IPS DF 6.9 (cell line): ENCODE measurements at regions not wholly inside any gene's neighbourhood (a gene's known extent, or its start where the extent isn't known, plus 50 kb on each side); places are given as distances from the start of the nearest gene placed in this dataset.

Experiments
- DNase-seq: peaks from one replicate; pipeline ENCODE4 v3.0.0-alpha.2; 2013; ENCODE audit warnings: low read depth, low spot score
- H3K27ac ChIP-seq: one replicate; pipeline ENCODE4 v1.5.1; 2013; ENCODE audit warnings: low read length, control low read depth
- H3K27me3 ChIP-seq: 2 replicates; pipeline ENCODE4 v1.6.1; 2013; ENCODE audit warnings: mild to moderate bottlenecking, low read length; ENCODE audit not compliant: control insufficient read depth, insufficient read depth
- H3K36me3 ChIP-seq: 2 replicates; pipeline ENCODE4 v1.6.1; 2013; ENCODE audit warnings: low read length; ENCODE audit not compliant: control insufficient read depth, insufficient read depth
- H3K4me1 ChIP-seq: 2 replicates; pipeline ENCODE4 v1.6.1; 2013; ENCODE audit warnings: low read length; ENCODE audit not compliant: control insufficient read depth, insufficient read depth
- H3K4me3 ChIP-seq: 2 replicates; pipeline ENCODE4 v1.5.1; 2013; ENCODE audit warnings: mild to moderate bottlenecking, low read length
- H3K9me3 ChIP-seq: 2 replicates; pipeline ENCODE4 v1.6.1; 2013; ENCODE audit warnings: low read length, inconsistent platforms; ENCODE audit not compliant: control insufficient read depth, insufficient read depth
- WGBS: extraction: QIAGEN DNeasy Blood & Tissue Kit; methylation state at CpG from one replicate; pipeline ENCODE4 v1.1.7; 2013; ENCODE audit warnings: mixed read lengths, missing lambda C conversion rate; ENCODE audit not compliant: insufficient read length, insufficient coverage; 5-methylcytosine and 5-hydroxymethylcytosine counted together

DNA sequence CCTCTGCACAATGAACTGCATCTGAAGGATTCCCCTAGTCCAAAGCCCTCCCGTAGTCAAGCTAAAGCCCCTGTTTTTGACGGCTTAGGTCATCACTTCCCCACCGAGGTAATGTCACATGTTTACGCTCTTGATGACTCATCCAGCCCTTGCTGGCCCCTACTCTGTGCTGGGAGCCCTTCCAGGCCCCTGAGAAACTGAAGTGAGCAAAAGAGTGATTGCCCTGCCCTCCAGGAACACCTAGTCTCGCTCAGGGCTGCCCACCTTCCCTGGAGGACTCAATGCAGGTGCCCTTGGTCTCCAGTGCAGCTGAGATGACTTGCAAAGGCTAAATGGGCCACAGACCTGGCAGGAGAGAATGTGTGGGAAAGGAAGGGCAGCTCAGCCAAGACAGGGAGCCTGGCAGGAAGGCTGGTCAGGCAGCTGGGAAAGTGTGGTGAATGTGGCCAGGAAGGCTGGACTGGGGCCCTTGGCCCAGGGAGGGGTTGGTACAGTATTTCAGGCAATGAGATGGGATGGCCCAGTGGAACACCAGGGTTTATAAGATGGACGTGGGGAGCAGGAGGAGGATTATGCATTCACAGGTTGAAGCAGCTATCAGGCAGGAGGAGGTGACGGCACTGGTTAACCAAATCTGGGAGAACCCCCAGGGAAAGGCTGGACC lies 345.6 kb downstream of the NPHP4 start:
- H3K9me3 ChIP-seq: peaks cover 3% of the 10 kb centered on the region
- no peaks in the 10 kb centered on the region for H3K36me3 ChIP-seq
- H3K4me3 ChIP-seq: no peak overlapping the region
- no peaks in the 10 kb centered on the region for H3K4me1 ChIP-seq
- no peak for DNase-seq
- H3K27ac ChIP-seq: no peak overlapping the region
- H3K27me3 ChIP-seq: no peaks in the 10 kb centered on the region
- no CpG with 5 or more reads among the region's 7 CpGs for WGBS

DNA sequence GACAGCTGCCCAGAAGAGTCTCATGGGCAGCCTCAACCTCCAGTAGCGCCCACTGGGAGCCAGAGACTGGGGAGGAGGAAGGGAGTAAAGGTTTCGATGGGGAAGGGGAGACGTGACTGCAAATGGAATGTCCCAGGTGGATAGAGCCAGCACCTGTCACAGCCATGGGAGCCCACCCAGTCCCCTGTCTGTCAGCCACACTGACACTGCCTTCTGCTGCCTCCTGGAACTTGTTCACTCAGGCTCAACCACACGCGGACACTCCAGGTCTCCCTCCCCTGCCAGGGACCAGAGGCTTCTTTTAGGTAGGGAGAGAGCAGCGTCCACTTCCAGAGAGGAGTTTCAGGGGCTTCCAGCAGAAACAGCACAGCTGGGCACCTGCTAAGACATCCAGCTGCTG lies 346.3 kb downstream of the NPHP4 start:
- WGBS: no CpG with 5 or more reads among the region's 6 CpGs
- Histone ChIP-seq H3K9me3 (peaks cover 3% of the 10 kb centered on the region), H3K27me3 (no peaks in the 10 kb centered on the region), H3K27ac (no peak overlapping the region), H3K4me3 (no peak overlapping the region), H3K4me1 (no peaks in the 10 kb centered on the region), H3K36me3 (no peaks in the 10 kb centered on the region)
- DNase-seq: no peak

DNA sequence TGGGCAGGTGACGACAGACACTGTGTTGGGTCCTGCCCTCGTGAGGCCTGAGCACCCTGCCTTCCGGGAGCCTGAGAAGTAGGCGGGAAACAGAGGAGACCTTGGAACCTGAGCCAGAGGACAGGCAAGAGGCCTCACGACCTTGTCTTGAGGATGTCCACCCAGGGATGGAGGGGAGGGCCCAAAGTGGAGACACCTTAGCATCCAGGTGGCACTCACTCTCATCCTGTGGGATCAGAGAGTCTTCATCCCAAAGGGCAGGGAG lies 347.2 kb downstream of the NPHP4 start:
- Histone ChIP-seq H3K9me3 (peaks cover 3% of the 10 kb centered on the region), H3K36me3 (no peaks in the 10 kb centered on the region), H3K4me3 (no peak overlapping the region), H3K4me1 (no peaks in the 10 kb centered on the region), H3K27me3 (no peaks in the 10 kb centered on the region), H3K27ac (no peak overlapping the region)
- no peak for DNase-seq
- no CpG with 5 or more reads among the region's 5 CpGs for WGBS

DNA sequence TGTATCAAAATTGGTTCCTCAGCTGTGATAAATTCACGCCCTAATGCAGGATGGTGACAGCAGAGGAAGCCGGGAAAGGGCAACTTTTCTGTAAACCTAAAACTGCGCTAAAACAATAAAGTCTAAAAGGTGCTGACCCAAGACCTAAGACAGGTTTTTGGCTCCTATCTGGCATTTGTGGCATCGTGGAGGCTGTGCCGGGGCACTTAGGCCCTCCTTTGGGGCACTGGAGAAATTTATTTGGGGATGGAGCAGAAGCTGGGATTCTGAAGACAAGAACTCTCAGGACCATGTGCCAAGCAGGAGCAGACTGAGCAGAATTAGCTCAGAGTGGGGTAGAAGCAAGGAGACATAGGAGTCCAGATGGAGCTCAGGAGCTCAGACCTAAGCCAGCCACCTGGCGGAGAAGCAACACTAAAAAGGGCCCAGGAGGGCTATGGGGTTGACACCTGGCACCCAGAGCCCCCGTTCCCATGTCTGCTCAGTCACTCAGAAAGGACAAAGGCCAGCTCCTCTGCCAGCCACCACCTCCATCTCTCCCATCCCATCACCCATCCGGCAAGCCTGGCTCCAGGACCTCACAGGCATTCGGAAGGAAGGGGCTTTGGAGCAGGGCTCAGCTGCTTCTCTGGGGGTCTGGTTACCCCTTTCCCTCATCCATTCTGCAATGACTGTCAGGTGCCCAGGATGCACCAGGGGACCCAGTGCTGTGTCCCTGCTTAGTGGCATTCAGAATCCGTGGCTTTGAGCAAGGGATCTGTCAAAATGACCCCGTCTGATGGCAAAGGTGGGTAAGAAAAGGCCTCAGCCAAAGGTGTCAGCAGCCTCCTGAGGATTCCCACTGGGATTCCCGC lies 347.7 kb downstream of the NPHP4 start:
- WGBS: no CpG with 5 or more reads among the region's 12 CpGs
- no peaks in the 10 kb centered on the region for H3K4me1 ChIP-seq
- H3K9me3 ChIP-seq: peaks cover 3% of the 10 kb centered on the region
- no peak overlapping the region for H3K4me3 ChIP-seq
- no peak for DNase-seq
- H3K36me3 ChIP-seq: no peaks in the 10 kb centered on the region
- no peak overlapping the region for H3K27ac ChIP-seq
- no peaks in the 10 kb centered on the region for H3K27me3 ChIP-seq

DNA sequence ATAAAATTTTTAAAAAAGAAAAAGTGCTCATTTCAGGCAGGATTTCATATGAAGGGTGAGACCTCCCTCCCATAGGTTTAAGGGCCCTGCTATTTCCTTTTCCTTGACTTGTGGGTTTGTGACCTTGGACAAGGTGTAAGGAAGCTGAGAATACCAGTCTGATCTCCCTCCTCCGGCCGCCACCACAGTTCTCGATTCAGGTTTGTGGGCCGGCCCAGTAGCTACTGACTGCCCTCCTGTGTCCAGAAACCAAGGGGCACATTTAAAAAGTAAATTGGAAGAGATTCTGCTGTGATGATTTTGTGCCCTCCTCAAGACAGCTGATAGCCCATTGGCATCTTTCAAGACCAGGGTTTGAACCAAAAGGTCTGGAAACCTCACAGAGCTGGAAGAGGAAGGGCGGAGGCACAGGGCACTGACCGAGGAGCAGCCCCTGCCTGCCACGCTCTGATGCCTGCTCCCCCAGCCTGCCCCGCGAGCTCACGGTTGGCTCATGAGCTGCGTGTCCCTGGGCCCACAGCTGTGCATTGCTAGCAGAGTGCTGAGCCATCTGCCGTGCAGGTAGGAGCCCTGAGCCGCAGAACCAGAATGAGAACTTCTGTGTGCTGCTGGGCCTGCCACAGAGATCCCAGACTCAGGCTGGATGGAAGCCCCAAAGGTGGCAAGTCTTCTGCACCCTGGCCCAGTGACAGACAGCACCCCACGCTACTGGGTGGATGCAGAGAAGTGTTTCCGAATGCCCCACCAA lies 348.7 kb downstream of the NPHP4 start:
- Histone ChIP-seq H3K4me1 (no peaks in the 10 kb centered on the region), H3K27ac (no peak overlapping the region), H3K4me3 (no peak overlapping the region), H3K27me3 (no peaks in the 10 kb centered on the region), H3K36me3 (no peaks in the 10 kb centered on the region), H3K9me3 (peaks cover 2% of the 10 kb centered on the region)
- no peak for DNase-seq
- no CpG with 5 or more reads among the region's 15 CpGs for WGBS

DNA sequence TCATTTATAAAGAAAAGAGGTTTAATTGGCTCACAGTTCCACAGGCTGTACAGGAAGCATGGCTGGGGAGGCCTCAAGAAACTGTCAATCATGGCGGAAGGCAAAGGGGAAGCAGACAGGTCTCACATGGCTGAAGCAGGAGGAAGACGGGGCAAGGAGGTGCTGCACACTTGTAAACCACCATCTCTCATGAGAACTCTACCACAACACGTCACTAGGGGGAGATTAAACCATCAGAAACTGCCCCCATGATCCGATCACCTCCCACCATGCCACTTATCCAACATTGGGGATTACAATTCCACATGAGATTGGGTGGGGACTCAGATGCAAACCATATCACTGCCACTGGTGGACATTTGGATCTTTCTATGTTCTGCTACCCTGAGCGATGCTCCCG lies 351.4 kb downstream of the NPHP4 start:
- no peak for DNase-seq
- Histone ChIP-seq H3K9me3 (peaks cover 4% of the 10 kb centered on the region), H3K36me3 (no peaks in the 10 kb centered on the region), H3K4me3 (no peak overlapping the region), H3K4me1 (no peaks in the 10 kb centered on the region), H3K27me3 (no peaks in the 10 kb centered on the region), H3K27ac (no peak overlapping the region)
- no CpG with 5 or more reads among the region's 6 CpGs for WGBS

DNA sequence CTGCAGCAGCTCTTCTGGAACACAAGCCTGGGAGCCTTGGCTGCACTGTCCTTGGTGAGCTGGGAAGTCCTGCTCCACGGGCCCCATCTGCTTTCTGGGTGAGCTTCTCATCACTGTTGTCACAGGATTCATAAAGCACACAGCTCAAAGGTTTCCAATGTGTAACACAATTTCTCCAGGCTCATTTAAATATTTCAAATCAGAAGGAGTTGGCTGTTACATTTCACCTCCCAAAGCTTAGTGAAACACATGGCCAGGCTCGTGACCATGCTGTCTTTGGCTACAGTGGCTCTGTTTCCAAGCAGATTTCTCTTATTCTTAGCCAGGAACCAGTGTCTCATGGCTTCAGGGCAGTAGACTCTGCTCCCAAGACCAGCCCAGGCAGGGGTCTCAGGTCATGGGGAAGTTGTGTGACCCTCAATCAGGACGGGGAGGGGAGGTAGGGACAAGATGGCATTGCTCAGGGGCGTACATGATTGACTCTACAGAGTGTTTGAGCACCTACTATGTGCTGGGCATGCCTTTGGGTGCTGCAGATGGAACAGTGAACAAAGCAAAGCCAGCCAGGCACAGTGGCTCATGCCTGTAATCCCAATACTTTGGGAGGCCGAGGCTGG lies 353.0 kb downstream of the NPHP4 start:
- Histone ChIP-seq H3K36me3 (no peaks in the 10 kb centered on the region), H3K27ac (no peak overlapping the region), H3K27me3 (no peaks in the 10 kb centered on the region), H3K4me3 (no peak overlapping the region), H3K9me3 (peaks cover 5% of the 10 kb centered on the region), H3K4me1 (no peaks in the 10 kb centered on the region)
- WGBS: no CpG with 5 or more reads among the region's 5 CpGs
- DNase-seq: no peak

DNA sequence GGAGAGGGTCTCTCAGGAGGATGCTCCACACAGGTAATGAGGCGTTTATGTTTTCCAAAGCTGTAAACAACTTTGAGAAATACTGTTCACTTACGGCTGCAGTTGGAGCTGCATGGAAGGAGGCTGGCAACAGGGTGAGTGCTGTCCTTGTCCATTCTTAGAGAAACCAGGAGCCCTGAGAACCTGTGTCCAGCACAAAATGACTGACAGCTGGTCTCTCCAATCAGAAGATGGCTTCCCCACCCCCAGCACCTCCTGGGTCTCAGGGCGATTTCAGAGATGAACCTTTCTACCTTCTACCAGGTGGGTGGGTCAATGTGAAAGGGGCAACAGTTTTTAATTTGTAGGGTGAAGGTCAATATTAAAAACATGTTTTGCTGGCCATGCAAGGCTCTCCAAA lies 353.6 kb downstream of the NPHP4 start:
- no peak overlapping the region for H3K4me3 ChIP-seq
- H3K27me3 ChIP-seq: no peaks in the 10 kb centered on the region
- no peaks in the 10 kb centered on the region for H3K36me3 ChIP-seq
- H3K9me3 ChIP-seq: peaks cover 5% of the 10 kb centered on the region
- H3K4me1 ChIP-seq: no peaks in the 10 kb centered on the region
- DNase-seq: no peak
- no CpG with 5 or more reads among the region's 3 CpGs for WGBS
- no peak overlapping the region for H3K27ac ChIP-seq

DNA sequence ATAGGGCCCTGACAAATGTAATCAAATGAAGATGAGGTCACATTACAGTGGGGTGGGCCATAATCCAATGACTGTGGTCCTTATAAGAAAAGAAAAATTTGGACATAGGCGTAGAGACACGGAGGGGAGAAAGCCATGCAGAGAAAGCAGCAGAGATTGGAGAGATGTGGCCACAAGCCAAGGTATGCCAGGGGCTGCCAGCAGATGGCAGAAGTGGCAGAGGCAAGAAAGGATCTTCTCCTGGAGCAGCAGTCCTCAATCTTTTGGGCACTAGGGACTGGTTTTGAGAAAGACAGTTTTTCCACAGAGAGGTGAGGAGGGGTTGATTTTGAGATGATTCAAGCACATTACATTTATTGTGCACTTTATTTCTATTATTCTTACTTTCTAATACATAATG lies 355.1 kb downstream of the NPHP4 start:
- no CpG with 5 or more reads among the region's 2 CpGs for WGBS

DNA sequence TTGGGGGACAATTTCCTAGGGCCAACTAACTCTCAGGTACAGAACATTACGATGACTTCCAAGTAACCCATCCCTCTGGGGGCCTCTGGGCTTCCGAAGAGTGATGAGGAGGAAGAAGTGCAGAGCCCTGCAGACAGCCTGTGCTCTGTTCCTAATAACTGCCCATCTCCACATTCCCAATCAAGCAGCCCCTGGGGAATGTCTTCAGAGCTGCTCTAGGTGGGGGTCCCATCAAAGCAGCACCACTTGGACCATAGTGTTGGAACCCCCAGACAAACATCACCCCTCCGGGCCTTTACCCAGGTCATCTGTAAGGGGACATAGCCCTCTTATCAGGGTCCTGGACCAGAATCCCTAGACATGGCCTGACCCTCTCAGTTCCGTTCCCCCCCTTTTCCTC lies 357.3 kb downstream of the NPHP4 start:
- Histone ChIP-seq H3K9me3 (peaks cover 5% of the 10 kb centered on the region), H3K27me3 (no peaks in the 10 kb centered on the region), H3K4me3 (no peak overlapping the region), H3K27ac (no peak overlapping the region), H3K36me3 (no peaks in the 10 kb centered on the region), H3K4me1 (no peaks in the 10 kb centered on the region)
- no peak for DNase-seq
- no CpG with 5 or more reads among the region's 4 CpGs for WGBS

More for the DNA sequence above, 355.1 kb downstream of the NPHP4 start:
- H3K4me3 ChIP-seq: no peak overlapping the region
- no peak overlapping the region for H3K27ac ChIP-seq
- H3K4me1 ChIP-seq: no peaks in the 10 kb centered on the region
- H3K36me3 ChIP-seq: no peaks in the 10 kb centered on the region
- no peaks in the 10 kb centered on the region for H3K27me3 ChIP-seq
- H3K9me3 ChIP-seq: peaks cover 5% of the 10 kb centered on the region
- DNase-seq: no peak
